ENCODE measurements at regions not wholly inside any gene's neighbourhood (a gene's known extent, or its start where the extent isn't known, plus 50 kb on each side); places are given as distances from the start of the nearest gene placed in this dataset.
"Not testable (repeated sequence)": the region's sequence is repeated elsewhere in the genome, so short reads cannot be mapped to it uniquely, and the experiment has no call there.

DNA sequence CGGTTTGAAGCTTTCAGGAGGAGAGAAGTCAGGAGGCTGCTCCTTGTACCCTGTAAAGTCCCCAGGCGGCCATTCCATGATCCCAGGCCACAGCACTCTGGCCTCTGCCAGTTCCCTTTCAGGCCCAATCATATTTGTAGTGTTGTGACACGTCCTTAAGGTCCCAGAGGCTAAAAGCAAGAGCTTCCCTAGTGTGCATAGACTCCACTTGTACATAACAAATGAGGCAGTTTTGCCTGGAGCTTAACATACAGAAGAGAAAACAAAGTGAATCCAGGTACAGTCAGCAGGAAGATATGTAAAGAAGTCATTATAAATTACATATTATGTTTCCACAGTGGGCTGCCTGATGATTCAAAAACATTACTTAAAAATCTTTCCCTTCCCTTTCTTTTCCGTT lies 81.1 kb upstream of the RPH3A start:
- no peak for DNase-seq (ENCODE audit: low spot score)

DNA sequence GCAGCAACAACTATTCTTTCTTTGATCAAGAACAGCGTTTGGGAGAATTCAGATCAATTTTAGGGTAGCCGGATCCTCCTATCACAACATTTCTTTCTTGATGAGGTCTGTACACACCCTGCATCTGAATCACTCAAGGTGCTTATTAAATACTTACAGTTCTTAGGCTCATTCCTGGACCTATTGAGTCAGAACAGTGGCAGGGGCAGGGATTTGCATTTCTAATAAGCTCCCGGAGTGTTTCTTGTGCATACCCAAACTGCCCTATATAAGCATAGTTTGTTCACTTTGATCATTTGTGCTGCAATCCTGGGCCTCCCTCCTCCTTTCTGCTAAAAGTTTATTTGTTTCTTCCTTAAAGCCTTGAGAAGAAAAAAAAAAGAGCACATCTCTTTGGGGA lies 80.5 kb upstream of the RPH3A start:
- DNase-seq (ENCODE audit: low spot score), result no peak

DNA sequence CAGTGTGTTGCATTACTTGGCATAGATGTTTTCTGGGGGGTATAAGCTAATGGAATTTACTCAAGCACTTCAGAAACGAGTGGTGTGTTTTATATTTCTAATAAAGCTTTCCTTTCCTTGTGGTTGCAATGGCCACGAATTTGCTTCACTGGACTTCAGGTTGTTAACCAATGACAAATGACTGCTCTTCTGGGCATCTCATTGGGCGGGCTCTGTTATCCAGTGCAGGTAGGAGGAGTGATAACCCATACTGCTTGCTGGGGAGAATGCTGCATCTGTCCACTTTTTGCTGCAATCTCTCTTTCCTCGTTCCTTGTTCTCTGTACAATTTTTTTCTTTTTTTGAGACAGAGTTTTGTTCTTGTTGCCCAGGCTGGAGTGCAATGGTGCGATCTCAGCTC lies 80.0 kb upstream of the RPH3A start:
- no peak for DNase-seq (ENCODE audit: low spot score)

DNA sequence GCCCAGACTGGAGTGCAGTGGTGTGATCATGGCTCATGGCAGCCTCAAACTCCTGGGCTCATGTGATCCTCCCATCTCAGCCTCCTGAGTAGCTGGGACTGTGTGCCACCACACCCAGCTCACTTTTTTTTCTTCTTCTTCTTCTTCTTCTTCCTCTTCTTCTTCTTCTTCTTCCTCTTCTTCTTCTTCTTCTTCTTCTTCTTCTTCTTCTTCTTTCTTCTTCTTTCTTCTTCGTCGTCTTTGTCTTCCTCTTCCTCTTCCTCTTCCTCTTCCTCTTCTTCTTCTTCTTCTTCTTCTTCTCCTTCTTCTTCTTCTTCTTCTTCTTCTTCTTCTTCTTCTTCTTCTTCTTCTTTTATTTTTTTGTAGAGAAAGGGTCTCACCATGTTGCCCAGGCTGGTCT lies 78.8 kb upstream of the RPH3A start:
- not testable (repeated sequence) for DNase-seq (ENCODE audit: low spot score)

DNA sequence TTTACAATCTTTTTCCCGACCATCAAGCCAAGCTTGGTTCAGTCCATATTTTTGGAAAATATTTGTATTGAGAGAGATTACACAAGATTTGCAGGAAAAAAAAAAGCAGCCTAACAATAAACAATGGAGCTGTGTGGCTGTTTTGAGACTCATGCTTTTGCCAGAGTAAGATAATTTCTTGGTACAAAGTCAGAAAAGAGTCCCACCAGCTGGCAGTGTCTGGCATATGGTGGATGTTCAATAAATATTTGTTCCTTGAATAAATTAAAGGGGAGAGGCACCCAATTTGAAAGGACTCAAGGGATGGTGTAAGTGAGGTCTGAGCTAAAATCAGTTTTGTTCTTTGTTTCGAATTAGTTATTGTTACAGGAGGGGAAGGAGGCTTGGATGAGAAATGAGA lies 78.1 kb upstream of the RPH3A start:
- no peak for DNase-seq (ENCODE audit: low spot score)

DNA sequence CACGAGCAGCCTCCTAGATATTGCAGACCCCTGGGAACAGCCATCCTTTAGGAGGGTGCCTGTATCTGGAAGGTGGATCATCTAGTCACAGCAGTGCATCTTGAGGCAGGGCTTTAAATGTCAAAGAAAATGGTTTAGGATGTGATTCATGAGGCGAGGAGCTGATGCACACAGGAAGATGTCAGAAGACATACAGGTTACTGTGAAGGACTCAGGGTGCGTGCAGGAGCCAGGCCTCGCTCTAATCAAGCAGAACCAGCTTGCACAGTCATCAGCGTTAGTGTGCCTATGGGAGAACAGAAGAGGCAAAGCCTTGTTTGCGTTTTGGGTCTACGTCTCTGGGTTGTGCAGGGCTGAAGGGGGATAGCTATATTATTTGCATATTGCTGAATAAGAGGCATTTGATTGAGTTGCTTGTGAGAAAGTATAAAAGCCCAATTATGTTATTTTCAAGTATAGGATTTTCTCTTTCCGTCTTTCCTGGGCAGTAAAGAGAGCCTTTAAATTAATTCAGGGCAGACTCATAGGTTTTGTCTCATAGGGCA lies 77.3 kb upstream of the RPH3A start:
- DNase-seq (ENCODE audit: low spot score), result no peak

DNA sequence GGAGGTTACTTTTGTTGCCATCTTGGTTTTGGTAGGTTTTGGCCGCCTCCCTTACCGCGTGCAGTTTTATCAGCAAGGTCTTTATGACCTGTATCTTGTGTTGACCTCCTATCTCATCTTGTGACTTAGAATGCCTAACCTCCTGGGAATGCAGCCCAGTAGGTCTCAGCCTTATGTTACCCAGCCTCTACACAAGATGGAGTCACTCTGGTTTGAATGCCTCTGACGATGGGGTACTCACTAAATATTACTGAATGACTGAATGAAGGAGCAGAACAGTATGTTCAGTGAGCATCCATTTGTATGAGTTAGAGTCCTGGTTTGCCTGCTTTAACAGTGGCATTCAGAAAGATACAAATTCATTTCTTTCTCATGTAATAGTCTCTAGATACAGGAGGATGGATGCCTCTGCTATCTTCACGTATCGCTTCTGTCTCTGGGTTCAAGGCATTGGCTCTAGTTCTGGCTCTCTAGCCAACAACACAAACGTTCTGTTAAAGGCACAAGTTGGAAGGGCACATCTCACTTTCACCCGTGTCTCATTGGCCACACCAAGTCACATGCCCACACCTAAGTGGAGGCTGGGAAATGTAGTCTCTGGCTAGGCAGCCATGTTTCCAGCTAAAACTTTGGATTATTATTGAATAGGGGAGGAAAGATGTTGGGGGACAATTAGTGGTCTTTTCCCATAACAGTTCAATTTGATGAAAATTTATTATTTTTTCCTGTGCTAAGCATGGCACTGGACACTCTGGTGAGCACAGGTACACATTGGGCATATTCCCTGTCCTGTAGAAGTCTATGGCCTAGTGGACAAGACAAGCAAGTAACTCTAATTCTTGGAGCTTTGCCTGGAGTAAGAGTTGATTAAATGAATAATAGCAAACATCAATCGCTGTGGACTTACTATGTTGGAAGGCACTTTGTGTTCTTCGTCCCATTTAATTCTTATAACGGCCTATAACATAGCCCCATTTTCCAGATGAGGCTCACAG lies 75.2 kb upstream of the RPH3A start:
- peak; percentile 9 for DNase-seq (ENCODE audit: low spot score)

DNA sequence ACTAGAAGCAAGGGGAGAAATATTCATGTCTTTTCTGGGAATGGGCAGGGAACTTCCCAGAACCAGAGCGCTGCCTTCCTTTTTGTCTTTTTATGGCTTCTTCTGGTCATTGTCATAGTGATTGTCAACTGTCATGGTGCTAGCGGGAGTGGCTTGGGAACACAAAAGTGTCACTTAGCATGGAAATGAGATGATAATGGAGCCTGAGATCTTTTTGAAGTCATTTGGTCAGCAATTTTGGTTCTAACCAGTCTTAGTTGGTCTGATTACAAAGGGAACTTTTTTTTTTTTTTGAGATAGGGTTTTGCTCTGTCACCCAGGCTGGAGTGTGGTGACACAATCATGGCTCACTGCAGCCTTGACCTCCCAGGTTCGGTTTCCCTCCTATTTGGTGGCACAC lies 62.7 kb upstream of the RPH3A start:
- no peak for DNase-seq (ENCODE audit: low spot score)

DNA sequence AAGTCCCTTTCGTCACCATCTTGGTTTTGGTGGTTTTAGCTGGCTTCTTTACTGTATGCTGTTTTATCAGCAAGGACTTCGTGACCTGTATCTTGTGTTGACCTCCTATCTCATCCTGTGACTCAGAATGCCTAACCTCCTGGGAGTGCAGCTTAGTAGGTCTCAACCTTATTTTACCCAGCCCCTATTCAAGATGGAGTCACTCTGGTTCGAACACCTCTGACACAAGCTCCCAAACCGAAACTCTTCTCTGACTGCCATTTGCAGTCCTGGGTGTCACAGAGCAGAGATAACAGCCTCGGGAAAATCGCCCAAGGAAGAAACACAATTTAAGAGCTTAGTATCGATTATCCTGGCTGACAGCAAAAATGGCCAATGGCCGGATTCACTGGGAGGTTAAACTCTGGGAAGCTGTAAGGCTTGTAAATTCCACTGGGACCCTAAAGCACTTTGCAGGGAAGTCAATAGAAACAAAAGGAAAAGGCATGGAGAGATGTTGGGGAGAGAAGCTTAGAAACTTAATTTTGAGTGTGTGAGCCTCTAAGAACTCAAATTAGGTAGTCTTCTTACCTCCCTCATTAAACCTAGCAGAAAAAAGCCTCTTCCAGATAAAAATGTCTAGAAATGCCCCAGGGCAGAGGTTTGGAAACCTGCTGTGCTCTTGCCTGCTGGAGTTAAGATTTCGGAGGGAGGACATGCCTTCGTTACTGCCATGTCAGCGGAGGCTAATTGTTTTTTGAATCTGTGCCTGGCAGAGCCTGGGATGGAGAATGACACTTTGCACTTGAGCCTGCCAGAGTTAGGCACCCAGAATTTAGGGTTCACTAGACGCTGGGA lies 56.5 kb upstream of the RPH3A start:
- DNase-seq (ENCODE audit: low spot score), result no peak

DNA sequence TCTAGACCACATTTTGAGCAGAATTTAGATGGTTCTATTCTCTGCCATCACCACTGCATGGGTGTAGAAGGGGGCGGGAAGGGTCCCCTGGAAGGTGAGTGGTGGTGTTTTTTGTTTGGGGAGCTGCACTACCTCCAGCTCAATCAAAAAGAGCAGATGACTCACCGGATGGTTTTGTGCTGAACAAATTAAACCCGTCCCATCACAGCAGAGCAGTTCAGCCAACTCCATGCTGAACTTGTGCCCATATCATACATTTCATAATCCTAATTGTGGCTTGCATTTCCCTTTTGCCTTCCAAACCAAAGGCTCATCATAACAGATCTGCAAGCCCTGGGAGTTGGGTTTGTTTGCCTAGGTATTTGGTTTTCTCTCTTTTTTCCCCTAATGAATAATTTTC lies 53.0 kb upstream of the RPH3A start:
- no peak for DNase-seq (ENCODE audit: low spot score)

DNA sequence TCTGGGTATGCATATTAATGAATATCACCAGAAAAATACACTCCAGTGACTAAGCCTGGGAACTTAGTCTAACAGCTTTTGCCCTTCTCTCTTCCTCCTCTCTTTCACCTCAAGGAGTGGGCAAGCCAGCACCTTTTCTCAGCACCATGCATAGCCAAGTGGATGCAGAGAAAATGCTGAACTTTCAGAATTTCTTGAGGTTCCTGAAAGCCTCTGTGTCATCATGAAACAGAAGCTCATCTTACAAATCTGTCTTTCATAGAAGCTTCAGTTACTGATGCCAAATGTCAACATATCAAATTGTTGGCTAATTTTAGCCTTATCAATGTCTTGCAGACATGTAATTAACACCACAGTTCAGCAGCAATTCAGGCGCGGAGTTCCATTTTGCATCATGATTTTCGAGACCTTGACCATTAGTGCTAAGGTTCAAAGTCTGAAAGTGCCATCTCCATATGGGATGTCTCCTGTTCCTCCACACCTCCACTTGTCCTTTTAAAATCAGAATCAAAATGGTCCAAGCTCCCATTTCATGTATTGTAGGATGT lies 51.1 kb upstream of the RPH3A start:
- no peak for DNase-seq (ENCODE audit: low spot score)

DNA sequence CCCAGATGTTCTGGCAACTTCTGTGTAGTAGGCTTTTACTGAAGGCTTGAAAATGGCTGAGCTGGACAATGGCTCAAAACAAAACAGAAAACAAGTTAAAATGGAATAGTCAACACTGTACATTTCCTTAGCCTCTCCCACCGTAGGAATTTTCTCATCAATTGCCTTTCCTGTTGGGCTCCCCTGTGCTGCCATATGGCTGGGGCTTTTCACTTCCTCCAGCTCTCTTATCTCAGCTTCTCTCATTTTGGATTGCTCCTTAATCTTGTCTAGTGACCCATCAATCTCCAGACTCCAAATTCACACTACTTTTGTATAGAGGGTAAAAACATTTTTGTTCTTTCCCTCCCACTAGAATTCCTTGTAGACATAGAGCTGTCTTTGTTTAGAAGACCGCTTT lies 50.4 kb upstream of the RPH3A start:
- no peak for DNase-seq (ENCODE audit: low spot score)

Data from A172 (cell line).